Spleen (tissue), 11 donors: ENCODE measurements at regions not wholly inside any gene's neighbourhood (a gene's known extent, or its start where the extent isn't known, plus 50 kb on each side); places are given as distances from the start of the nearest gene placed in this dataset.

Experiments
- DNase-seq: peaks from one replicate; pipeline ENCODE4 v3.0.0-alpha.2; 2020
- H3K27ac ChIP-seq, 8 donors: fragments of 200-600 bp; sonication (generic) in 7 of 8; 1 replicate in 4 of 8; 2 replicates in 4 of 8; pipeline versions ENCODE4 v1.5.0 to v1.8.0; 2016 to 2021; ENCODE audit warnings: inconsistent platforms in 4 of 8, mild to moderate bottlenecking in 4 of 8, moderate library complexity in 1 of 8
- H3K27me3 ChIP-seq, 7 donors: fragments of 200-600 bp; sonication (generic) in 6 of 7; replicated peaks in 1 of 7; 1 replicate in 4 of 7; 2 replicates in 3 of 7; pipeline versions ENCODE4 v1.5.0 to v1.8.0; 2016 to 2021; ENCODE audit warnings: inconsistent platforms in 3 of 7, mild to moderate bottlenecking in 1 of 7
- H3K36me3 ChIP-seq, 6 donors: fragments of 200-600 bp; sonication (generic) in 5 of 6; 1 replicate in 4 of 6; 2 replicates in 2 of 6; pipeline versions ENCODE4 v1.5.0 to v1.8.0; 2016 to 2021; ENCODE audit warnings: inconsistent platforms in 2 of 6
- H3K4me1 ChIP-seq, 6 donors: fragments of 200-600 bp; sonication (generic) in 5 of 6; 1 replicate in 3 of 6; 2 replicates in 3 of 6; pipeline versions ENCODE4 v1.5.0 to v1.8.0; 2016 to 2021; ENCODE audit warnings: inconsistent platforms in 3 of 6
- H3K4me3 ChIP-seq, 8 donors: fragments of 200-600 bp; sonication (generic) in 7 of 8; 1 replicate in 4 of 8; 2 replicates in 4 of 8; pipeline versions ENCODE4 v1.5.0 to v1.8.0; 2016 to 2021; ENCODE audit warnings: inconsistent platforms in 4 of 8, mild to moderate bottlenecking in 4 of 8, moderate library complexity in 2 of 8
- H3K9me3 ChIP-seq, 8 donors: fragments of 200-600 bp; sonication (generic) in 7 of 8; 1 replicate in 4 of 8; 2 replicates in 4 of 8; pipeline versions ENCODE4 v1.5.0 to v1.8.0; 2016 to 2021; ENCODE audit warnings: inconsistent platforms in 4 of 8
- CTCF ChIP-seq, 11 experiments: fragments of 200-600 bp in 7 of 11; fragments of 450-650 bp in 4 of 11; sonication (generic) in 4 of 11; IDR thresholded peaks in 8 of 11; conservative IDR thresholded peaks in 3 of 11; 1 replicate in 7 of 11; 2 replicates in 4 of 11; pipeline versions ENCODE4 v1.4.0 to v1.8.0; 2016 to 2021; ENCODE audit warnings: antibody characterized with exemption in 11 of 11, inconsistent platforms in 4 of 11, mild to moderate bottlenecking in 1 of 11
- POLR2A ChIP-seq, 3 donors: fragments of 450-650 bp; IDR thresholded peaks; one replicate each; pipeline ENCODE4 v1.5.1; 2017; ENCODE audit warnings: antibody characterized with exemption in 3 of 3, mild to moderate bottlenecking in 1 of 3
- POLR2AphosphoS5 ChIP-seq, 3 donors: sonication (generic); formaldehyde crosslinking; IDR thresholded peaks; one replicate each; pipeline ENCODE4 v1.5.1; 2017; ENCODE audit warnings: antibody characterized with exemption in 3 of 3
- WGBS, 5 donors: extraction: QIAGEN DNeasy Blood & Tissue Kit in 3 of 5; methylation state at CpG; one replicate each; pipeline versions ENCODE4 v1.1.5 to v1.1.7; 2013 to 2018; 5-methylcytosine and 5-hydroxymethylcytosine counted together
- intact Hi-C: fragments of 100-400 bp; cut with DNase I; formaldehyde crosslinking; loops from one replicate; pipeline ENCODE4 v1.15.0; 2023; ENCODE audit warnings: low total_unique reads
- donor health status: healthy with polysubstance abuse.
- donor health status: DM: no; HTN: no; CAD: no; lungs with moderate emphysema.
- donor health status: DM: no; HTN: no; CAD: no.
- donor health status: Bipolar disorder and iron deficiency.
- donor health status: healthy.
- donor health status: DM: no; HTN: no; CAD: no.
- donor health status: DM: yes; HTN: yes; CAD: no.

GRCh38 chr4:53800741-53801140 is 209.5 kb upstream of the LNX1 start:
- WGBS, 5 donors: 88 to 93% (median 91%) methylated on average over 3 of the region's 3 CpGs
- DNase-seq: no peak
- no peaks in the 10 kb centered on the region for H3K36me3 ChIP-seq
- no peaks in the 10 kb centered on the region for H3K9me3 ChIP-seq
- no peaks in the 10 kb centered on the region for H3K4me1 ChIP-seq
- intact Hi-C loops: no loop called here
- TF ChIP-seq POLR2AphosphoS5 (IDR thresholded peaks at IDR 0.05): no peak
- TF ChIP-seq CTCF (IDR thresholded peaks at IDR 0.05 in 8 of 11, conservative IDR thresholded peaks at IDR 0.05 in 3 of 11): no peak
- no peak for TF ChIP-seq POLR2A (IDR thresholded peaks at IDR 0.05)
- no peaks in the 10 kb centered on the region for H3K27me3 ChIP-seq
- no peak overlapping the region for H3K27ac ChIP-seq
- no peak overlapping the region for H3K4me3 ChIP-seq

GRCh38 chr4:53793096-53793495 is 201.8 kb upstream of the LNX1 start:
- Histone ChIP-seq H3K36me3 (no peaks in the 10 kb centered on the region), H3K9me3 (no peaks in the 10 kb centered on the region), H3K4me3 (no peak overlapping the region), H3K27ac (no peak overlapping the region), H3K4me1 (no peaks in the 10 kb centered on the region), H3K27me3 (no peaks in the 10 kb centered on the region)
- intact Hi-C loops: no loop called here
- WGBS, 5 donors: 86 to 92% (median 86%) methylated on average over 4 of the region's 4 CpGs
- no peak for DNase-seq
- no peak for TF ChIP-seq CTCF (IDR thresholded peaks at IDR 0.05 in 8 of 11, conservative IDR thresholded peaks at IDR 0.05 in 3 of 11)
- no peak for TF ChIP-seq POLR2A (IDR thresholded peaks at IDR 0.05)
- TF ChIP-seq POLR2AphosphoS5 (IDR thresholded peaks at IDR 0.05): no peak

- no peaks in the 10 kb centered on the region for H3K9me3 ChIP-seq
- H3K4me3 ChIP-seq: no peak overlapping the region
- no peaks in the 10 kb centered on the region for H3K27me3 ChIP-seq
- no peak for TF ChIP-seq POLR2A (IDR thresholded peaks at IDR 0.05)
- TF ChIP-seq CTCF (IDR thresholded peaks at IDR 0.05 in 8 of 11, conservative IDR thresholded peaks at IDR 0.05 in 3 of 11): no peak
- TF ChIP-seq POLR2AphosphoS5 (IDR thresholded peaks at IDR 0.05): no peak
- H3K4me1 ChIP-seq: no peaks in the 10 kb centered on the region
- intact Hi-C loops: no loop called here
- no peak for DNase-seq
- H3K27ac ChIP-seq: no peak overlapping the region
- H3K36me3 ChIP-seq: no peaks in the 10 kb centered on the region
Observed at GRCh38 chr4:53790286-53790685, 199.0 kb upstream of the LNX1 start.

GRCh38 chr4:53788621-53789020 is 197.3 kb upstream of the LNX1 start:
- Histone ChIP-seq H3K27ac (no peak overlapping the region), H3K4me1 (no peaks in the 10 kb centered on the region), H3K36me3 (no peaks in the 10 kb centered on the region), H3K27me3 (no peaks in the 10 kb centered on the region), H3K9me3 (no peaks in the 10 kb centered on the region), H3K4me3 (no peak overlapping the region)
- intact Hi-C loops: no loop called here
- 90 to 98% (median 93%) methylated on average over 3 of the region's 3 CpGs for WGBS, 5 donors
- no peak for DNase-seq
- TF ChIP-seq POLR2A (IDR thresholded peaks at IDR 0.05): no peak
- no peak for TF ChIP-seq CTCF (IDR thresholded peaks at IDR 0.05 in 8 of 11, conservative IDR thresholded peaks at IDR 0.05 in 3 of 11)
